ENCODE measurements at regions not wholly inside any gene's neighbourhood (a gene's known extent, or its start where the extent isn't known, plus 50 kb on each side); places are given as distances from the start of the nearest gene placed in this dataset.

- no peak for TF ChIP-seq CTCF (IDR thresholded peaks at IDR 0.05)
These were observed 393.8 kb downstream of the TSHZ3 start for GRCh38 chr19:30955112-30956104.

GRCh38 chr19:30943101-30943843 is 406.0 kb downstream of the TSHZ3 start:
- TF ChIP-seq CTCF (IDR thresholded peaks at IDR 0.05) = no peak

GRCh38 chr19:30942636-30943035 is 406.6 kb downstream of the TSHZ3 start:
- TF ChIP-seq CTCF (IDR thresholded peaks at IDR 0.05) = no peak

GRCh38 chr19:30941591-30941990 is 407.6 kb downstream of the TSHZ3 start:
- no peak for TF ChIP-seq CTCF (IDR thresholded peaks at IDR 0.05)

GRCh38 chr19:30936276-30936675 is 413.0 kb downstream of the TSHZ3 start:
- no peak for TF ChIP-seq CTCF (IDR thresholded peaks at IDR 0.05)

- no peak for TF ChIP-seq CTCF (IDR thresholded peaks at IDR 0.05)
These were observed 414.1 kb downstream of the TSHZ3 start for GRCh38 chr19:30935146-30935545.

GRCh38 chr19:30932854-30933253 is 416.4 kb downstream of the TSHZ3 start:
- no peak for TF ChIP-seq CTCF (IDR thresholded peaks at IDR 0.05)
